T-helper 17 cell (primary cell): ENCODE measurements at regions not wholly inside any gene's neighbourhood (a gene's known extent, or its start where the extent isn't known, plus 50 kb on each side); places are given as distances from the start of the nearest gene placed in this dataset.

Experiments
- ATAC-seq: fragments of 150-1000 bp; cut with Tn5 transposase; 2 replicates; pipeline ENCODE4 v1.10.0; 2021; ENCODE audit warnings: mild to moderate bottlenecking, moderate library complexity
- DNase-seq, 3 donors: peaks; one replicate each; pipeline versions ENCODE4 v3.0.0 to v3.0.0-alpha.2; 2020 to 2021
- H3K9me3 ChIP-seq: one replicate; pipeline ENCODE4 v1.7.0; 2013; ENCODE audit warnings: low read length, mild to moderate bottlenecking; ENCODE audit not compliant: control insufficient read depth, poor library complexity, severe bottlenecking
- H3K27ac Mint-ChIP-seq: one replicate; pipeline ENCODE4 v1.8.0; 2022; ENCODE audit warnings: mild to moderate bottlenecking, moderate library complexity, mixed read lengths
- H3K27me3 Mint-ChIP-seq: one replicate; pipeline ENCODE4 v1.8.0; 2022; ENCODE audit warnings: mixed read lengths
- H3K36me3 Mint-ChIP-seq: one replicate; pipeline ENCODE4 v1.8.0; 2022; ENCODE audit warnings: low read depth, mixed read lengths
- H3K4me1 Mint-ChIP-seq: one replicate; pipeline ENCODE4 v1.8.0; 2022; ENCODE audit warnings: mild to moderate bottlenecking, mixed read lengths
- H3K4me3 Mint-ChIP-seq: one replicate; pipeline ENCODE4 v1.8.0; 2022; ENCODE audit warnings: mild to moderate bottlenecking, moderate library complexity, mixed read lengths

DNA sequence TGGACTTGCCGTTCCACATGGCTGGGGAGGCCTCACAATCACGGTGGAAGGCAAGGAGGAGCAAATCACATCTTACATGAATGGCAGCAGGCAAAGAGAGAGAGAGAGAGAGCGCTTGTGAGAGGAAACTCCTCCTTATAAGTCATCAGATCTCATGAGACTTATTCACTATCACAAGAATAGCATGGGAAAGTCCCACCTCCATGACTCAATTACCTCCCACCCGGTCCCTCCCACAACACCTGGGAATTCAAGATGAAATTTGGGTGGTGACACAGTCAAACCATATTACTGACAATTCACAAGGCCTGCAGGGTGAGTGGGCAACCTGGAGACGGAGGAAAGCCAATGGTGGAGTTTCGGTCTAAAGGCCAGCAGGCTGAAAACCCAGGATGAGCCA, 394.3 kb upstream of the TRAM1L1 start:
- Mint-ChIP-seq H3K27me3 (no peaks in the 10 kb centered on the region), H3K4me3 (no peak overlapping the region)
- no peak for ATAC-seq

GRCh38 chr4:117481742-117482141, 396.4 kb upstream of the TRAM1L1 start:
- Mint-ChIP-seq H3K27ac (no peak overlapping the region), H3K27me3 (no peaks in the 10 kb centered on the region), H3K4me1 (no peaks in the 10 kb centered on the region), H3K4me3 (no peak overlapping the region), H3K36me3 (no peaks in the 10 kb centered on the region)
- H3K9me3 ChIP-seq, result no peaks in the 10 kb centered on the region
- DNase-seq (no peak), ATAC-seq (no peak)

More for the DNA sequence above, 394.3 kb upstream of the TRAM1L1 start:
- Mint-ChIP-seq H3K36me3 (no peaks in the 10 kb centered on the region), H3K27ac (no peak overlapping the region), H3K4me1 (peaks cover 2% of the 10 kb centered on the region)
- DNase-seq, result no peak
- no peaks in the 10 kb centered on the region for H3K9me3 ChIP-seq

DNA sequence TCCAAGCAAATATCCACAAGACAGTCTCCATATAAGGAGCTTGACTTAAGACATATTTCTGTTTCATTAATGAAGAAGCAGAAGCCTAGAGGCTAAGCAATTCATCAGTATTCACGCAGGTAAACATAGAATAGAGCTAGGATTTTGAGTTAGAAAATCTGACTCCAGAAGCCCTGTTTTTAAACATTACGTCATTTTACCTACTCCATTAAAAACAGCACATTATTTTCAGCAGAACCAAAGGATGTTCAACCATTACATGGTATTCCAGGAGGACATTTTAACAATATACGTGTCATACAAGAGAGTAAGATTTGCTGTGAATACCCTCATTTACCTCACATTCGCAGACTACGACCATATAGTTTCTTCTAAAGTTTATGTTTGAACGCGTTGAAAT, 403.3 kb upstream of the TRAM1L1 start:
- Mint-ChIP-seq H3K4me1 (no peaks in the 10 kb centered on the region), H3K27ac (no peak overlapping the region), H3K4me3 (no peak overlapping the region), H3K36me3 (no peaks in the 10 kb centered on the region), H3K27me3 (no peaks in the 10 kb centered on the region)
- ATAC-seq, result no peak
- no peak for DNase-seq
- H3K9me3 ChIP-seq, result no peaks in the 10 kb centered on the region

DNA sequence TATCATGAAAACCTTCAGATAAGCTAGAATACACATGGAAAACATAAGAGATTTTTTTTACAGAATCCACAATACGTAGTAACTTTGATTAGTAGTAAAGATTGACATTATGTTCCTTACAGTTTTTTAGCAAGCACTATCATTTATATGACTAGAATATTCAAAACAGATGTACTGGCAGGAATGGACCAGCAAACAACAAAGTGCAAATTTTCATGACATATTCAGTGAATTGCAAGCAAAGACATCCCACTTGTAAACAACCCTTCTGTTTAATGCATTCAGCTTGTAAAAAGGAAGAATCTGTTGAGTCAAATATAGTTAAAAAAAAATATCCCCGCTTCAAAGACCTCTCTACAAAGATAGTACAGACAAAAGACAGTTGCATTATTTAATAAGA, 403.7 kb upstream of the TRAM1L1 start:
- no peaks in the 10 kb centered on the region for H3K36me3 Mint-ChIP-seq
- no peaks in the 10 kb centered on the region for H3K4me1 Mint-ChIP-seq
- no peaks in the 10 kb centered on the region for H3K9me3 ChIP-seq
- DNase-seq, result no peak
- ATAC-seq, result no peak
- H3K27me3 Mint-ChIP-seq, result no peaks in the 10 kb centered on the region
- H3K27ac Mint-ChIP-seq, result no peak overlapping the region
- no peak overlapping the region for H3K4me3 Mint-ChIP-seq

- Mint-ChIP-seq H3K4me1 (no peaks in the 10 kb centered on the region), H3K27ac (no peak overlapping the region), H3K4me3 (no peak overlapping the region), H3K36me3 (no peaks in the 10 kb centered on the region), H3K27me3 (no peaks in the 10 kb centered on the region)
- DNase-seq, result no peak
- no peaks in the 10 kb centered on the region for H3K9me3 ChIP-seq
- ATAC-seq, result no peak
Observed at GRCh38 chr4:117491516-117491915, 406.1 kb upstream of the TRAM1L1 start.

DNA sequence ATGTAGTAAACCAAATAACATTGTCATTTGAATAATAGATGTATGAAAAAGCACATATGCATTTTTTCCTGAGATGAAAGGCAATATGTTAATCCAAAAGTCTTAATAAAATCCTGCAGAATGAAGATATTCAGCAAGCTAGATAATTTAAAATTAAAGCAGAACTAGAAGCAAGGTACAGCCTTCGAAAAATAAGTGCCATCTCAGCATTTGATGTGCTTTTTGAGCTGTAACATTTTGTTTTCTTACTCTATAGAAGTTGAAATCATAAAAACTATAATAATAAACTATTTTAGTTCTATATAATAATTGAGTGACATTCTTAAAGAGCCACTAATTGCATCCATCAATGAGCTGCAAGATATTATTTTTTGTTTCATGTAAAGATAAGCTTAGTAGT, 410.4 kb upstream of the TRAM1L1 start:
- H3K4me3 Mint-ChIP-seq, result no peak overlapping the region
- no peaks in the 10 kb centered on the region for H3K36me3 Mint-ChIP-seq
- DNase-seq, result no peak
- no peak for ATAC-seq
- H3K4me1 Mint-ChIP-seq, result no peaks in the 10 kb centered on the region
- H3K9me3 ChIP-seq, result no peaks in the 10 kb centered on the region
- no peaks in the 10 kb centered on the region for H3K27me3 Mint-ChIP-seq
- H3K27ac Mint-ChIP-seq, result no peak overlapping the region

DNA sequence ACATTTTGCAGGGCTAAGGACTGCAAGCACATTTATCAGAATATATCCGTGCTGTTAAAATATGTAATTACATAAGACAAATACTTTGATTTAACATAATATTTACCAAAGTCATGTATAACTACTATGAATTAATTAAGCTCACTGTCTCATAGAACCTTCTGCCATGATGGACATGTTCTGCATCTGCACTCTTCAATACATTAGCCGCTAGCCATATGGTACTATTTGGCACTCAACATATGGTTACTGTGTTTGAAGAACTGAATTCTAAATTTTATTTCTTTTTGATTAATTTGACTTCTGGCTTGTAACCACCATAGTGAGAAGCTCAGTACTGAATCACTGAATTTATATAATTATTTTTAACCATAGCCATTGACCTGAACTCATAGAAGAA, 427.0 kb upstream of the TRAM1L1 start:
- H3K9me3 ChIP-seq, result no peaks in the 10 kb centered on the region
- Mint-ChIP-seq H3K27me3 (no peaks in the 10 kb centered on the region), H3K4me3 (no peak overlapping the region), H3K4me1 (no peaks in the 10 kb centered on the region), H3K36me3 (no peaks in the 10 kb centered on the region), H3K27ac (no peak overlapping the region)
- DNase-seq (no peak), ATAC-seq (no peak)

DNA sequence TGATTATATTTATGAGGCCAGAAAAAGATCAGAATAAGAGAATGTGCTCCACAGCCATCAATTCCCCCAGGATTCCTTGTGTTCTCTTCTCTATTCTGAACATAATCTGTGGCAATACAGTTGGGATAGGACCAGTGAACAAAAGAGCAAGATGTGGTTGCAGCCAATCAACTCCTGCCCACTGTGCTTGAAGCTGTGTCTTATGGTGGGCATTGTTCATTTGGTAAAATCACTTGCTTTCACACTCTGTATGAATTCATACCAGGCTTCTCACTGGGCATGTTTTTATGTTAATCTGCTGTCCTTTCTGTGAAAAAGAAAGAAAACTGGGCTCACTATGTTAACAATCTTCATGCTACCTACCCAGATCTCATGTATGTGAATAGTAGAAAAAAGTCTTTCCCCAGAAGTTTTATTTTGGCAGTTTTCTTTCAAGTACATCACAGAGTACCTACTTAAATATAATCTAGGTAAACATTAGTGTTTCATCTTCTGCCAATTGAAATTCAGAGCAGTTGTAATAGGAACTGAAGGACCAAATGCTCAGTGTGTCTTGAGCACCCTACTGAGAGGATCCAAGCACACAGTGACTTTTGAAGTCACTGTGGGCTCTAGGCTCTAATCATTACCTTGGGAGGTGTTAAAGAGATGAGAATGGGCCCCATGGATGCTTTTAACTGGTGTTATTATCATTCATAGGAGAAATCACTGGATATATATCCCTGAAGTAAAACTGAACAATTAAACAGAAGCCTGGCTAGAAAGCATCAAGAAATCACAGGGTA, 429.2 kb upstream of the TRAM1L1 start:
- Mint-ChIP-seq H3K27ac (no peak overlapping the region), H3K4me3 (no peak overlapping the region), H3K36me3 (no peaks in the 10 kb centered on the region), H3K27me3 (no peaks in the 10 kb centered on the region), H3K4me1 (no peaks in the 10 kb centered on the region)
- ATAC-seq (no peak), DNase-seq (no peak)
- no peaks in the 10 kb centered on the region for H3K9me3 ChIP-seq

DNA sequence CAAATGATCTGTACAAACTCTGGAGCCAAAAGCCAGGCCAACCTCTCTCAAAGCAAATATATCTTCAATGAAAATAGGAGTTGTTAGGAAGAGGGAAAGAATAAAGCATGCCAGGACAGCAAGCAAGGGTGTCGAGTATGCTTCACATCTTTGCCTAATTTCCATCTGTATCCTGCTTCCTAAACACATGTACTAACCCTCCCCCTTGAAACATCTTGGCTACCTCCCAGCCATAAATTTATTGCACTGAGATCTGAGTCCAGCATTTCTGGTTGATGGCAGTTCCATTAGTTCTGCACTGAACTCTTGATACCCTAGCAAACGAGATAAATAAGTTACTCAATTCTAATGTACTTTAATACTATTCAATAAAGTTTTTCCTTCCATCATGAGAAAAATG, 430.5 kb upstream of the TRAM1L1 start:
- Mint-ChIP-seq H3K4me3 (no peak overlapping the region), H3K27me3 (no peaks in the 10 kb centered on the region), H3K27ac (no peak overlapping the region), H3K4me1 (no peaks in the 10 kb centered on the region), H3K36me3 (no peaks in the 10 kb centered on the region)
- ATAC-seq, result no peak
- DNase-seq, result no peak
- H3K9me3 ChIP-seq, result no peaks in the 10 kb centered on the region

DNA sequence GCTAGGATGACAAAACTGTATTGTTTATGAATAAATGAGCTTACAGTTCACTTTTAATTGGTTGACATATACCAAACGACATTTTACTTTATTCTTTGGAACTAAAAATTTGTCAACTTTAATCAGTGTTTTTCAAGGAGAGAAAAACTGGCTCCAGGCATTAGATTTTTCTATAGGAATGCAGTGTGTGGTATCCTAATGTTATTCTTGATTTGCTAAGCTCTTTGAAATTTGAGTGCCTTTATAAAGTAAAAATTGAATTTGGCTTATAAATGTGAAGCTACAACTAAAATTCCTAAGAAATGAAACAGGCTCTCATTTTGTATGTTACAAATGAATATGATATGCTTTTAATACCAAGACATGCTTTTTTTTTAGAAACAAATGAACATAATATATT, 442.2 kb upstream of the TRAM1L1 start:
- Mint-ChIP-seq H3K4me1 (no peaks in the 10 kb centered on the region), H3K36me3 (no peaks in the 10 kb centered on the region), H3K27me3 (no peaks in the 10 kb centered on the region), H3K4me3 (no peak overlapping the region), H3K27ac (no peak overlapping the region)
- H3K9me3 ChIP-seq, result no peaks in the 10 kb centered on the region
- ATAC-seq (no peak), DNase-seq (no peak)

DNA sequence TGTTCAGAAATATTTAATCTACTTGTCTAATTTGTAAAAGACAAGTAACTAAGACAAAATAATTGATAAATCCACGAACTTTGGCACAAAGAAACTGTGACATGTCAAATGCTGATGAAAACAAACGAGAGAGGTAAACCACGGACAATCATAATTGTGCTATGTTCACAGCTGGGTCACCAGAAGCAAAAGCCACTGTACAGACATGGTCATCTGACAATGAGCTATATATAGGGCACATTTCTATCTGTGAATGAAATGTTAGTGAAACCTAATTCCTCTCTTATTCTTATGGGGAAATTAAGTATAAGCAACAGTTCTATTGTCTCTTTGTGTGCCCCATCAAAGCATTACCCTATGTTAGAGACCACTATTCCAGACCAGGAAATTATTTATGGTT, 444.0 kb upstream of the TRAM1L1 start:
- no peak overlapping the region for H3K4me3 Mint-ChIP-seq

DNA sequence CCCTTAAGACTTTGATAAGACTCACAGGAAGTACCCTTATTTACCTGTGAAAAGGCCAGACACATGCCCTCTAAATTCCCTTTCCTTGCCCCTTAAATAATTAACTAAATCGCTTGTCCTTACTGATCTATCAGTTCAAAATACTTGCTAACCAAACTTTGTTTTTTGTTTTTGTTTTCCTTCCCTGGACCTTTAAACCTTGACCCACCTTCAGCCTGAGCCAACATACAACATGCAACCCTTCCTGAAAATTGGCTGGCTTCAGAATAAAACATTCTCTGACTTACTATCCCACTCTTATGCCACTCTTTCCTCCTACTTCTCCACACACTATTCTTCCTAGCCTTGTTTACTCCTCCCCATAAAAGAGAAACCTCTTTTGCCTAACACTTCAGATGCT, 448.1 kb upstream of the TRAM1L1 start:
- H3K9me3 ChIP-seq, result no peaks in the 10 kb centered on the region
- DNase-seq, result no peak
- Mint-ChIP-seq H3K4me3 (no peak overlapping the region), H3K4me1 (no peaks in the 10 kb centered on the region), H3K27me3 (no peaks in the 10 kb centered on the region), H3K36me3 (no peaks in the 10 kb centered on the region), H3K27ac (no peak overlapping the region)
- ATAC-seq, result no peak

More for the DNA sequence above, 444.0 kb upstream of the TRAM1L1 start:
- ATAC-seq, result no peak
- no peak for DNase-seq
- Mint-ChIP-seq H3K27me3 (no peaks in the 10 kb centered on the region), H3K27ac (no peak overlapping the region), H3K36me3 (no peaks in the 10 kb centered on the region), H3K4me1 (no peaks in the 10 kb centered on the region)
- H3K9me3 ChIP-seq, result no peaks in the 10 kb centered on the region

- DNase-seq (no peak), ATAC-seq (no peak)
- H3K4me1 Mint-ChIP-seq, result no peaks in the 10 kb centered on the region
- no peak overlapping the region for H3K4me3 Mint-ChIP-seq
- H3K9me3 ChIP-seq, result no peaks in the 10 kb centered on the region
- no peaks in the 10 kb centered on the region for H3K27me3 Mint-ChIP-seq
- H3K27ac Mint-ChIP-seq, result no peak overlapping the region
- no peaks in the 10 kb centered on the region for H3K36me3 Mint-ChIP-seq
Observed at GRCh38 chr4:117545039-117545438, 459.7 kb upstream of the TRAM1L1 start.

DNA sequence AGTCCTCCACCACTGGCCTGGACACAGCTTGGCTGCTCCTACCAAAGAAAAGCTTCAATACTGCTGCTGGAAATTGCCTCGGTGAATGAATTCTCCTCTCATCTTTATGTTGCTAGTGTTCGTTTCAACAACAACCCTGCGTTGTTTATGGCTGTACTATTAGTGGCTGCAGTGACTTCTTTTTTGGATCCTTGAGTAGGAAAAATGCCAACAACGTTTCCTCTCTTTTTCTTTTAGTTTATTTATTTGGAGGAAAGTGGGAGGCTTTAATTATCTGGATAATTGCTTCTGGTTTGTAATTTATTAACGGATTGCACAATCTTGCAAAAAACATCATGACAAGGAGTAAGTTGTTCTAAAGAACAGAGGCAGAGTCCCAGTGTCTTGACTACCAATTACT, 464.1 kb upstream of the TRAM1L1 start:
- Mint-ChIP-seq H3K27ac (no peak overlapping the region), H3K4me3 (no peak overlapping the region), H3K36me3 (no peaks in the 10 kb centered on the region), H3K4me1 (no peaks in the 10 kb centered on the region), H3K27me3 (no peaks in the 10 kb centered on the region)
- ATAC-seq, result no peak
- no peak for DNase-seq
- H3K9me3 ChIP-seq, result no peaks in the 10 kb centered on the region
